Dermis blood vessel endothelial cell (primary cell): ENCODE measurements at regions not wholly inside any gene's neighbourhood (a gene's known extent, or its start where the extent isn't known, plus 50 kb on each side); places are given as distances from the start of the nearest gene placed in this dataset.

ENCODE experiments used
- DNase-seq: peaks from one replicate; pipeline ENCODE4 v3.0.0; 2010

DNA sequence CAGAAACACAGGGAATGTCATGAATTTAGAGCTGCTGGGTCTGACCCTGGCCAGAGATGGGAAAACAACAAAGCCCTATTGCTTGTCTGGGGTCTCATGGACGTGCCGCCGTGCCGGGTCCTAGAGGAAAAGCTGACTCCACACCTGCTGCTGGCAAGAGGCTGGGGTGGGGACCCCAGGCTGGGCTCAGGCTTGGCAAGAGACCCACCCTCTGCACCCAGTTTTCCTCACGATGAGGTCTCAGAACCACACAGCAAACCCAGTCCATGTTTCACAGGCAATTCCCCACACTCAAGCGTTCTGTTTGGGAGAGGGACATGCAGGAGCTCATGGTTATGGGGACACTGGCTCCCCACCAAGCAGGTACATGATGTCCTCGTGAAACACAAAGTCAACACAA lies 367.3 kb upstream of the SALL3 start:
- DNase-seq, result no peak

DNA sequence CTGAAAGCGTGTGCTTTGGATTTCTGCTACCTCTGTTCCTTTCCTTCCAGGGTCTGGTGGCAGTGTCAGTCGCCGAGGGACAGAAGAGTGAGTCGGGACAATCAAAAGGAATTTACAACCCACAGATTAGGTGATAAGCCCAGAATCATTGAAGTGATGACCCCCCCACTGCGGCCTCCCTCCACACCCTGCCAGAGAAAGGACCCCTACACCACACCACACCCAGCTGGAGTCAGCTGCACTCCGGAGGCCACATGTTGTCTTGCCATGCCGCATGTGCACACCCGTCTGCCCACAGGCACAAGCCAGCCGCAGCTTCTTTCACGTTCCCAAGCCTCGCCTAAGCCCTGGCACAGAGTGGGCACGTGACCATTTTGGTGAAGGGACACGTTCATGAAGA lies 366.8 kb upstream of the SALL3 start:
- no peak for DNase-seq

DNA sequence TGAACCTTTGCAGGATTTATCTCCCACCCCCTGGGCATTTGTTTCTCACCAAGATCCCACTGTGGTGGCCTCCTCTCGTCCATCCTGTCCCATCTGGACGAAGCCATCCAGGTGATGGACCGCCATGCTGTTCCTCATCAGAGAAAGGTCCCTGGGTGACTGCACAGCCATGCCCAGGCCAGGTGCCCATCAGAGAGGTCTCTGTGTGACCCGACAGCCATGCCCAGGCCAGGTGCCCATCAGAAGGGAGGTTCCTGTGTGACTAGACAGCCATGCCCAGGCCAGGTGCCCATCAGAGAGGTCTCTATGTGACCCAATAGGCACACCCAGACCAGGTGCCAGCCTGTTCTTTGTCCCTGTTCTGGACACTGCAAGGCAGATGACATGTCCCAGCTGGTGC lies 360.9 kb upstream of the SALL3 start:
- DNase-seq, result no peak

DNA sequence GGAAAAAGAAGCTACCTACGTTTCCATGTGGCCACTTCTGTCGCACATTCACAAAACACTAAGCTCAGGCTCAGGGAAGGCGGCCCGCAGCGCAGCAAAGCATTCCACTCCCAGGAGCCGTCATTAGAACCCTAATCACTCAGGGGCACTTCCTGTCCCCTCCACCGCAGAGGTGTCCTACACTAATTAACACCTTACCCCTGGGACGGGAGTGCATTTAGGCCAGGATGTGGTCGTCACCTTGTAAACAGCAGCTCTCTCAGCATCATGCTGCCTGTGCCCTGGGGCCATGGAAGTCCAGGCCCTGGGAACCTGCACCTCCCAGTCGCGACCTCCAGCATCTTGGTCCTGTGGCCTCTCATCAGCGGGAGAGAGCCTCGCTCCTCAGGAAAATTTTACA lies 359.8 kb upstream of the SALL3 start:
- DNase-seq, result no peak

DNA sequence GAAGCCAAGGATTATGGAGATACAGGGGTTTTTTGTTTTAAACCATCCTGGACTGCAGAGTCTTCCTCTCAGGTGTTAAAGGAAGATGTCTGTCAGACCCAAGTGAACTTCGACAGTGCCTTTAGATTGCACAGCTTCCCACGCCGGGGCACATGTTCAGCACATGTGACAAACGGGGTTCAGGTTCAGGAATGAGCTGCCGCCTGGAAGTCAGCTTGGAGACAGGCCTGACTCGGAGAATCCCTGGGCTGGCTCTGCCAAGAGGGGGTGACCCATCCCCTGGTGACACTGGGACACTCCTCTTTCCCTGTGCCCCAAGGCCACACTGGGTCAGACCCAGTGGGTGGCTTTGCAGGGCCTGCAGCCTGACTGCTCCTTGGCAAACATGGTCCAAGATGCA lies 359.3 kb upstream of the SALL3 start:
- DNase-seq, result no peak

DNA sequence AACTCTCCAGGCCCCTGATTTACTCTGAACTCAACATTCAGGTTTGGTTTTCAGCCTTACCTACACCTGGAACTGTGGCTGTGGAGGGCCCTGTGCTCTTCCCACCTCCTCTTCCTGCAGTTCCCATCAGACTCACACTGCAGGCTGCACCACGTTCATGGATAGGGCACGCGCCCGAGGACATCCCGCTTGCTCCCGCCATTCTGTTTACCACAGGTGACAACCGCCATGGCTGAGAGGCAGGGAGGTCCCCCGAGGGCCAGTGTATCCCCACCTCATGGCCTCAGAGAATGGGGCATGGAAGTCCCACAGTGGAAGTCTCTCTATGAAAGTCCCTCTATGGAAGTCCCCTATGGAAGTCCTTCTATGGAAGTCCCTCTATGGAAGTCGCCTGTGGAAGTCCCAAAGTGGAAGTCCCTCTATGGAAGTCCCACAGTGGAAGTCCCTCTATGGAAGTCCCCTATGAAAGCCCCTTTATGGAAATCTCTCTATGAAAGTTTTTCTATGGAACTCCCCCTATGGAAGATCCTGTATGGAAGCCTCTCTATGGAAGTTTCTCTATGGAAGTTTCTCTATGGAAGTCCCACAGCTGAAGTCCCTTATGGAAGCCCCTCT lies 358.4 kb upstream of the SALL3 start:
- DNase-seq, result no peak

DNA sequence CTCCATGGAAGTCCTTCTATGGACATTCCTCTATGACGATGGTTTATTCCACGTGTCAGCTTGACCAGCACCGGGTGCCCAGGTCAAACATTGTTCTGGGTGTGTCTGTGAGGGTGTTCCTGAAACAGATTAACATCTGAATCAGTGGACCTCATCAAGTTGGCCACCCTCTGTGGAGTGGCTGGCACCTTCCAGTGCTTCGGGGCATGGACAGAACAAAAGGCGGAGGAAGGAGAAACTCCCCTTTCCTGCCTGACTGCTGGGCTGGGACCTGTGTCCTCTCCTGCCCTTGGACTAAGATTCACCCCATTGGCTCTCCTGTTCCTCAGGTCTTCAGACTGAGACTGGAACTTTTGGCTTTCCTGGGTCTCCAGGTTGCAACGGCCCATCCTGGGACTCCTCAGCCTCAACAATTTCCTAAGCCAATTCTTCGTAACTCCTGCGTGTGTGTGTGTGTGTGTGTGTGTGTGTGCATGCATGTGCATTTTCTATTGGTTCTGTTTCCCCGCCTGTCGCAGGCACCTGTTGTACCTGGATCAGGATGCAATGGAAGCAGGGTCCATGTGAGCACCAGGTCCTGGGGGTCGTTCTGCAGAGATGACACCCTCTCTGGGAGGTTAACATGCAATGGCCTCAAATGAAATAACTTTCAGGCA lies 357.2 kb upstream of the SALL3 start:
- DNase-seq, result no peak

DNA sequence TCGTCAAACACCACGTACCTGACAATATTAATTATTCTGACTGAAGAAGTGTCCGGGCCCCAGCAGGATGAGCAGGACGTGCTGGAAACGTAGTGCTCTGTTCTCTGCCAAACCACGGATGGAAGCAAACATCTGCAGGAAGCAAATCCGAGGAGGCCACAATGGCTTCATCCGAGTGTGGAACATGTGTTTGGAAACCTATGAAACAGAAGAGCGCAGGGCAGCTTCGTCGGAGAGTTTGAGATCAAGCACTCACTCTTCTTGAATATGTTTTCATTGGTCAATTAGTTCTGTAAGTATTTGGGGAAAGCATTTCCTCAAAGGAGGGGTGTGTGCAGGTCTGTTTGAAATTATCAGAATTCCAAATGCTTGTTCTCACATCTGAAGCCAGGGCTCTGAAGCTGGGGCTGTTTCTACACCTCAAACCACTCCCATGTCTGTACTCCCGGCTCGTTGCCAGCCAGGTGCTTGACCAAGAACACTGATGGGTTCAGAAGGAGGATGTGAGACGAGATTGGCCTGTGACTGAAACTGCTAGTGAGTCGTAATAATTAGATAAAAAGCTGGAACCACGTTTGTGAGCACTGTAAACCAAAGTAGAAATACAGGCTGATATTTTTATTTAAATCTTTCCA lies 356.6 kb upstream of the SALL3 start:
- no peak for DNase-seq

DNA sequence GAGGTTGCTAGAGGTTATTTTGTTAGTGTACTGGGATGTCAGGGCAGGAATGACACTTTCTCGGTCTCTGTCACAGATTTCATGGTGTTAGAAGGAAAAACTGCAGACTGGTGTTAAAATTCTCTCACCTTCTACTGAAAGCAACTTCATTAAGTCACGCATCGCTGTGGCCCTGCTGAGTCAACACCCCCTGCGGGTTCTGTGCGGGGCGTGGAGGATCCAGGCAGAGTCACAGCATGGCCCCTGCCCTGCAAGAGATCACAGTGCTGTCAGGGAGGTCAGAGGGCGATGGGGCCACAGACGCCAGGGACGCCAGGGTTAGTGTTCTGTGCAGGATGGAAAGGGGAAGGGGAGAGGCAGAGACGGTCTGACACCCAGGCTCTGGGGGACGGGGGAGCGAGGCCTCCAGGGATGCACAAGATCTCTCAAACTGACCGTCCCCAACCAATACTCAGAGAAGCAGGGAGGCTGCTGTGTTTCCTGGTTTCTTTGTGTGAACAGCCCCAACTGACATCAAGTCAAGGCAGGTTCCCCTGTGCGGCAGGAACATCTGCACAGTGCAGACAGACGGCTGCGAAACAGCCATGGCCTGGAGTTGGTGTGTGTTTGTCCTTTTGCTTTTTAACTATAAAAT lies 354.9 kb upstream of the SALL3 start:
- no peak for DNase-seq

DNA sequence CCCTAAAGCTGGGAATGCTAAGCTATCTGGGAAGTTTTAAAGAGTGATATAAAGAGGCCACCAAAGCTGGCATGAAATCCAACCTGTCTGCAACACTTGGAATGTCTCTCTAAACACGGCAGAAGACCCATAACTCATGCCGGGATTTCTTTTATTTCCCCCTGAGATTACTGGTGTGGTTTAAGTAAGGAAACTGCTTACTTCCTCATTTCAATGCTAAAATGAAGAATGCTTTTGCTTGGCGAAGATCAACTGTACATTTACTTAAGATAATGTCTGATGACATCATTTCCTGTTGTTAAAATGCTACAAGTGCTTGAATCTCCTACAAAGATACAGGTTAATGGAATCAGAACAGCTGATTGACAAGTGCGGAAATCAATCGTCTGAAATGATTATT lies 353.8 kb upstream of the SALL3 start:
- no peak for DNase-seq

DNA sequence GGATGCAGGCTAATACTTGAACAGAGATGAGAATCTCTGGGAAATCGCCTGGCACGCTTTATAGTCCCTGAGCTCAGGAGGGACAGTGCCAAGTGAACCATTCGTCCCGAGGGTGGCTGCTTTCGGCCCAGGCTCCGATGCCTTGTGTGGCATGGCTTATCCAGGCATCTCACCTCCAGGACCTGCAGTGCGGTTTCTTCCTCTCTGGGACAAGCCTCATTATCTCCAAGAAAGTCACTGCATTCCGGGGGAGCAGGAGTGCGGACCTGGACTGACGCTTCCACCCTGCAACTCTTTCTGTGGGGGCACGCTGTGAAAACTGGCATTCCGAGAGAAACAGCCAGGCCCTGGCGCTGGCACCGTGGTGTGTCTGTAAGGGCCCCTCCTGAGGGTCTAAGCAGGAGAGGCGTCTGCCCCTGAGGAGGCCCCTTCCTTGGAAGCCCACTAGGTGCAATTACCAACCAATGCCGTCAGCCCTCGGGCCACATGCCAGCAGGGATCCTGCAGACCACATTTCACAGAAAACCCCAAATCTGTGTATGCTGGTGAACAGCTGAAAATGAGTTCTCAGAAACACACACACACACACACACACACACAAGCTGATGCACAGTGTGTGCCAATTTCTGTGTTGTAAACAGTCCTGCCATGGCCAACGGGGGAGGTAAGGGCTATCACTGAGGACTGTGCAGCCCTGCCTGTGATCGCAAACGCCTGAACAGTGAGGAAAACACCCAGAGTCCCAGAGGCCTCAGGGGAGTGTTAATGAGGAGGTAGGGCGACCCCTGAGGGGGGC lies 351.9 kb upstream of the SALL3 start:
- no peak for DNase-seq

DNA sequence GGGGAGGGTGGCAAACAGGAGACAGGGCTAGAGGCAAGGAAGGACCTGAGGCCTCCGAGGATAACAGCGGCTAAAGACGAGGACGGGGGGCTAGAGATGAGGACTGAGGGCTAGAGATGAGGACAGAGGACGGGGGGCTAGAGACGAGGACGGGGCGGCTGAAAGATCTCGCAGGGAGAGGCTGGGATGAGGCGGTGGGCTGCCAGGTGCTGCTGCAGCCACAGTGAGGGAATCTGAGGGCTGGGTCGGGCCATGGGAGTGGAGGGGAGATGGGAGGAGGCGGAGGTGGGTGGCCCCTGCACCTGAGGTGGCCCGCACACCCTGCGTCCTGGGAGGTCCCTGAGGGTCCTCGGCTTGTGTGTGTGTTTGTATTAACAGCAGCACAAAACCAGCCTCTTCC lies 350.2 kb upstream of the SALL3 start:
- DNase-seq, result no peak

DNA sequence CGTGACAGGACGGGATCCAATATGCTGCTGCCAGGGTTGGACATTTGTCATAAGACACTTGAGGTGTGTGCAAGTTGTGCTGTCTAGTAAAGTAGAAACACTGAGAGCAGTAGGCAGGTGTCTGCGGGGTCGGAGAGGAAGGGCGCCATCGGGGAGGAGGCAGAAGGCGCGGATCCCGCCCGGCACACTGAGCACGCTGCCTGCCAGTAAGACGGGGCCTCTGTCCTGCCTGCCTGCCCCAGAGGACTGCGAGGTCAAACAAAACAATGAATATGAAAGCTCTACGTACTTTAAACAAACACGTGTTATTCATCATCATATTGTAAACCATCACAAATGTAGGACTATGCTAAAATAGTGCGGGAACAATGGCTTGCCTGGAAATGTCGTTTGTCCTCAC lies 349.3 kb upstream of the SALL3 start:
- DNase-seq, result no peak

DNA sequence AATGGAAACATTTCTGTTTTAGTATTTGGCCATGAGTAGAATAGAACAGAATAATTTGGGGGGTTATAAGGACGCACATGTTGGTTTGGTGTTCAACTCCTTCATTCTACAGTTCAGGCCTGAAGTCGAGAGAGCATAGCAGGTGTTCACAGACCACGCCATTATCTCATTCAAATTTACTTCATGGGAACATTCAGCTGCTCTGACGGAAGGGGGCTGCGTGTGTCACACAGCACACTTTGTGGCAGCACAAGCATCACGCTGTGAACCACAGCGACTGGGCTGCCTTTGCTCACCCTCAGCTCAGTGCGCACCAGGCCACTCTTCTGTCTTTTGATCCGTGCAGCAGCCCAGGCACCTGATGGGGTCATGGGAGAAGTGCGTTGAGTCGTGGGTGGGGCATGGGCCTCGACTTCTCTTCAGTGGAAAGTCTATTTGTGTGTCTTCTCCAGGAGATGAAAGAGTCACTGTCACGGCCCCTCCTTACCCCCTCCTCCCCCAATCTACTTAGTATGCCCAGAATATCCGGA lies 348.6 kb upstream of the SALL3 start:
- DNase-seq, result no peak

DNA sequence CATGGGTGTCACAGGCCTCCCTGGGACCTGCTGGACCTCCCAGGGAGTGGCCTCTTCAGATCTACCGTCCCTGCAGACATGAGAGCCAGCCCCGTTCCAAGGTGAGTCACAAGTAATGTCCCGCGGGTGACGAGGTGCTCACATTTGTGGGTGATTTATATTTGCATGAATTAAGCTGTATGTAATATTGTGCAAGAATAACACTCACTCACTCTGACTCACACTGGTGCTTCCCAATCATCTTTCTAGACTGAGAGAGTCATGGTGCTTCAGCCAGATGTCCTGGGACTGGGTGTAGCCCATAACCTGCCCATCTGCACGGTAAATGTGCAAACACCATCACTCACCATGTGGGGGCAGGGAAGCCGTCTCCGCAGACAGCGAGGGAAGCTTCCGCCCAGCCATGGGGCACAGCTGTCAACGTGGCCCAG lies 347.5 kb upstream of the SALL3 start:
- DNase-seq, result no peak

DNA sequence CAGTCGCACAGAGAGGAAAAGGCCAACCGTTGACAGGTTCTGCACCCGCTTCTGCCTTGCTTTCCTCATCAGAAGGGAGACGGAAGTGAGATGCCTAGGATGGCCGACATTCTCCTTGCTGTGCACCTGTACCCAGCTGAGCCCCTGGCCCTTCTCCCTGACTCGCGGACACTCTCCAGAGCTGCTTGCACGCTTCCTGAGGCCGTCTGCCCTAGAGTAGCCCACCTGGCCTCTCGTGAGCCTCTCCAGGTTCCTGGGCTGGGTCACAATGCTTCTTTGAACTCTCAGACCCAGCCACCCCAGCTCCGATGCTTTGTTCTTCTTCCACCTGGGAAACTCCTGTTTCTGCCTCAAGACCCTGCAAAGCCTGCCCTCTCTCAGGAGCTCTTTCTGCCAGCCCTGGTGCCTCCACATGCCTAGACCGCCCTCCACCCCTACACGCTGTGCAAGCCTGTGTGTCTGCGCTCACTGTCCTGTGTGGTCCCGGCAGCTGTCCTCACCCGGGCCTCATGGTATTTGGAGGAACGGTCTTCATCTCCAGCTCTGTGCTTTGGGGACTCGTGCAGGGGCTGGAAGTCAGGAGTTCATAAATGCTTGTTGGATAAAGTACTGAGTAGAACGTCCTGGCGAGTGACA lies 345.4 kb upstream of the SALL3 start:
- DNase-seq, result no peak

DNA sequence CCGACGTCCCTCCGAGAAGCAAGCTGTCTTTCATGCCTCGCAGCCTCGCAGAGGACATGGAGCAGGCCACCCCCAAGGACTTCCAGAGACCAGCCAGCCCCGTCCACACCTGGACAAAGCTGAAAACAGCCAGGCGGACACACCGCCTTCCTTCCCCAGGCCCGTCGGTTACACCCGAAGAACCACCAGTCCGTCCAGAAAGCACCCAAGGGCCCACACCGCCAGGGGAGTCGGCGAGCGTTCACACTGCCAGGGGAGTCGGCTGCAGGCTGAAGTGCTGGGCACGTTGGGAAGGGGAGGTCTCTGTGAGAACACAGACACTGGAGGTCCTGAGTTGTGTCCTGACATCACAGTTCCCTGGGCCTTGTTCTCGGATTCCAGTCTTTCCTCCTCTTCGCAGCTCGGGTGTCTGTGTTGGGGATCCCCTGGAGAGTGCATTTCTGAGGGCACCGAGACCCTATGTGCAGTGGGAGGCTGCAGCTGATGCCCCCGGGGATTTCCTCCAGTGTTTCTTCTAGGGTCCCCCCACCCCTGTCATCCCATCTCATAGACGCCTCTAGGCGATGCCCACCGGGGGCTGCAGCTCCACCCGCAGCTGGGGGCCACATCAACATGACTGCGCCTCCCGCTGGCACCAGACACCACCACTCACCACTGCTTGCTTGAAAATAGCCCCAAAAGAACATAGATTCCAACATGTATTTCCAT lies 344.4 kb upstream of the SALL3 start:
- DNase-seq, result no peak

DNA sequence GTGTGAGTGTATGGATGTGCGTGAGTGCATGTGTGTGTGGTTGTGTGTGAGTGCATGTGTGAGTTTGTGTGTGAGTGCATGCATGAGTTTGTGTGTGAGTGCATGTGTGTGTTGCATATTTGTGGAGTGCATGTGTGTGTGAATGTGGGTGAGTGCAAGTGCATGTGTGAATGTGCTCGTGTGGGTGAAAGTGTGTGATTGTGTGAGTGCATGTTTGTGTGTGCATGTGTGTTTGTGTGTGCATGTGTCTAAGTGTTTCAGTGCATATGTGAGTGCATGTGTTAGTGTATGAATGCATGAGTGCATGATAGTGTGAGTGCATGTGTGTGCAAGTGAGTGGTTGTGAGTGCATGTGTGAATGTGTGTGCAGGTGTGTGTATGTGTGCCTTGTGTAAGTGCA lies 343.4 kb upstream of the SALL3 start:
- no peak for DNase-seq

DNA sequence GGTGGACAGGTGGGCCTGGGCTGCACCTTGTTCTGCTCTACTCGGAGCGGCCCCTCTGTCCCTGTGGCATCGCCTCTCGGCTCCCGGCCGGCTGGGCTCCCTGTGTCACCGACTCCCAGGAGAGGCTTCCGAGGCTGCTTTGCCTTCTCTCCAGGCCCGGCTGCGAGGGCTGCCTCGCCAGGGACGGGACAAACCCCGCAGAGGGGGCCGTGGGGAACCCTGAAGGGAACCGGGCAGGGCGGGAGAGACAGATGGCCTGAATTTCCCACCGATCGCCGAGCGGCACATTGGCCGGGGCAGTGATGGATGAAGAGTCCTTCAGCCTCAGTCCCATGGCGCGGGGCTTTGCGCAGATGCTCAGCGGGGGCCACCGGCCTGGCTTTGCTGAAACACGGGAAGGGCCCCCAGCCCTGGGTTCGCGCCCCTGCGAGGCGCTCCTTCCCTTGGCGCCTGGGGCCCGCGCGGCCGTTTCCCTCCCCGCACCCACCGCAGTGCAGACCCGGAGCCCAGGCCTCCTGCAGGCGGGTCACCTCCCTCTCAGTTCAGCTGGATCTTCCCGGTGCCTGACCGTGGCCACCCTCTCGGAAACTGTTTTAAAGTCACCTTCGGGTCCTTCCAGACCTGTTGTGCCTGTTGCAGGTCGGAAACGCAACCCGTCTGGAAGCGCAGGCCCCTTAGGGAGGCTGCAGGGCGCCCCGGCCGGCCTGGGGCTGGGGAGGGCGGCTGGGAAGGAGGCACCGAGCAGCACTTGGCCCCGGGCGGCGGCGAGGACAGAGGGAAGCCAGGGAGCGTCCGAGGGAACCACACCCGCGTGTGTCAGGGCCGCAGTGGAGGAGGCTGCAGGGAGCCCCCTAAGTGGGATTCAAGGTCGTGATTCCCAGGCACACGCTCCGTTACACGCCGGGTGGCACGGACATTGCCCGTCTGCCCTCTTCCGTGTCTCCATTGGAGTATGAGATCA lies 341.9 kb upstream of the SALL3 start:
- no peak for DNase-seq
